ENCODE measurements at regions not wholly inside any gene's neighbourhood (a gene's known extent, or its start where the extent isn't known, plus 50 kb on each side); places are given as distances from the start of the nearest gene placed in this dataset.

GRCh38 chr19:29044037-29044436 lies 168.9 kb downstream of the UQCRFS1 start:
- Histone ChIP-seq H3K4me1 (ENCODE audit: insufficient read depth, low read length) (peaks cover 5% of the 10 kb centered on the region; the same call in 1 of the 2 replicates), H3K9me3 (ENCODE audit: control insufficient read depth, low read depth, low read length) (no peaks in the 10 kb centered on the region), H3K56ac (ENCODE audit: insufficient read length, low read depth, low read length) (no peak overlapping the region), H3K14ac (ENCODE audit: insufficient read depth, low read length) (no peak overlapping the region), H3K79me2 (ENCODE audit: insufficient read depth, low read length) (no peaks in the 10 kb centered on the region), H3T11ph (ENCODE audit: low read length) (no peak overlapping the region), H3K27ac (ENCODE audit: insufficient read length, low read depth, low read length) (no peak overlapping the region), H2BK120ac (ENCODE audit: low read depth, low read length, poor library complexity, severe bottlenecking) (no peak overlapping the region), H3K9ac (ENCODE audit: extremely low read depth, insufficient read length, low read length) (no peak overlapping the region), H3K23ac (ENCODE audit: insufficient read length, low read depth, low read length) (no peak overlapping the region), H2BK12ac (ENCODE audit: insufficient read length, low read depth, low read length) (no peak overlapping the region), H3K4ac (ENCODE audit: low read depth, low read length) (no peak overlapping the region), H2BK15ac (ENCODE audit: low read depth, low read length) (no peak overlapping the region), H3K18ac (ENCODE audit: insufficient read length, low read depth, low read length) (no peak overlapping the region), H2BK20ac (ENCODE audit: low read depth, low read length, poor library complexity, severe bottlenecking) (no peak overlapping the region), H4K5ac (ENCODE audit: insufficient read length, low read depth, low read length) (no peak overlapping the region), H2AFZ (ENCODE audit: low read length) (no peak overlapping the region), H3K4me2 (ENCODE audit: insufficient read depth, insufficient read length, low read length) (no peak overlapping the region), H4K91ac (ENCODE audit: insufficient read length, low read depth, low read length) (no peak overlapping the region), H4K20me1 (ENCODE audit: control insufficient read depth, insufficient read depth, insufficient read length) (no peaks in the 10 kb centered on the region), H3K79me1 (ENCODE audit: insufficient read depth, low read depth, low read length, poor library complexity, severe bottlenecking) (no peaks in the 10 kb centered on the region), H2BK5ac (ENCODE audit: insufficient read length, low read length) (no peak overlapping the region), H3K23me2 (ENCODE audit: insufficient read length, low read depth, low read length, poor library complexity, severe bottlenecking) (no peaks in the 10 kb centered on the region), H2AK5ac (ENCODE audit: insufficient read length, low read length) (no peak overlapping the region), H4K8ac (replicated peaks; ENCODE audit: insufficient read length, low read depth, low read length) (no peak overlapping the region), H3K27me3 (ENCODE audit: insufficient read depth, low read length) (no peaks in the 10 kb centered on the region)
- no peak overlapping the region for H3K27ac Mint-ChIP-seq
- H3K27me3 Mint-ChIP-seq (ENCODE audit: low read depth), result no peaks in the 10 kb centered on the region; the same call in 1 of the 2 replicates
- H3K4me3 Mint-ChIP-seq, result no peak overlapping the region
- DNase-seq, result no peak
- H3K36me3 Mint-ChIP-seq (ENCODE audit: insufficient read depth in 1 of 3, low read depth in 3 of 3), result peaks cover 0 to 2% (median 0%) of the 10 kb centered on the region in 3 experiments; a peak in 1 of 7 replicates
- no peak for TF ChIP-seq CTCF (conservative IDR thresholded peaks at IDR 0.05)
- peaks cover 0 to 3% of the 10 kb centered on the region in 2 experiments; a peak in 1 of 5 replicates for H3K9me3 Mint-ChIP-seq
- WGBS (ENCODE audit: extremely low coverage, insufficient read length, low lambda C conversion rate), result no CpG with 5 or more reads among the region's 5 CpGs
- H3K4me1 Mint-ChIP-seq, result peaks cover 40 to 44% of the 10 kb centered on the region in 2 experiments
